SIG-M5 treated with dmso at 0.1 percent for 504 hours (cell line): ENCODE measurements at regions not wholly inside any gene's neighbourhood (a gene's known extent, or its start where the extent isn't known, plus 50 kb on each side); places are given as distances from the start of the nearest gene placed in this dataset.
"Not testable (repeated sequence)": the region's sequence is repeated elsewhere in the genome, so short reads cannot be mapped to it uniquely, and the experiment has no call there.

Source experiments
- DNase-seq: peaks from one replicate; lab custom pipeline; 2025; ENCODE audit not compliant: unreplicated experiment; lab: John Stamatoyannopoulos, UW

DNA sequence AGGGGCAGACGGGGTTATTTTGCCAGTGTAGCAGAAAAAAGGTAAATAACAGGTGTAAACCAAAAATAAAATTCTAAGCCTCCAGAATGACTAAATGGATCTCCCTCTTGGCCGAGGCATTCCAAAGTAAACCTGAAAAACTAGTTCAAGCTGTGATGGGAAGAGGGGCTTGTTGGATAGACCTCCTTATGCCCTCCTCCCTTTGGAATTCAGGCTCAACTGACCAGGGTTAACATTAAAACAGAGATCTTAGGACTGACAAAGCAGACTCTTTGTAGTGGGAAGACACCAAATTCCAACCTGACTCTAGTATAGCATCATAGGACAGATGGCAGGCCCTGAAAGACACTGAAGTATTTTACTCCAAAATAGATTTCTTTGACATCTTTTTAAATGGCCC, 113.8 kb upstream of the ITGB1 start:
- DNase-seq = no peak

GRCh38 chr10:33070101-33070500, 112.1 kb upstream of the ITGB1 start:
- DNase-seq = no peak

DNA sequence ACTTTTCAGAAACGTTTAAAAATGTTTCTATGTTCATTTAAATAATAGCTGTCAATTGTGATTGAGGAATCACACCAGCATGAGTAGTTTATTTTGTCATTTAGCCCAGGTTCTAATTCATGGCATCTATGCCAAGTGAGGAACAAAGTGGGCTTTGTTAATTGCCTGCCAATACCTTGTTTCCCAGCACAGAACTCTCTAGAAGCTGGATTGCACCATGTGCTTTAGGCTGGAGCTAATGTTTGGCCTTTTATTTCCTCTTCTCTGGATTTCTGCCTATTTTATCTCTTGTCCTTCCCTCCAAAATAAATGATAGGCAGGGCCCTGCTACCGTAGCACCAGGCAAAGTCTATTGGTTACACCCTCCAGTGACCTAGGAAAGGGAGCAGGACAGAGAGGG, 109.9 kb upstream of the ITGB1 start:
- no peak for DNase-seq

- no peak for DNase-seq
Measured at GRCh38 chr10:33067481-33067880, 109.5 kb upstream of the ITGB1 start.

- no peak for DNase-seq
Measured at GRCh38 chr10:33066558-33067236, 108.7 kb upstream of the ITGB1 start.

DNA sequence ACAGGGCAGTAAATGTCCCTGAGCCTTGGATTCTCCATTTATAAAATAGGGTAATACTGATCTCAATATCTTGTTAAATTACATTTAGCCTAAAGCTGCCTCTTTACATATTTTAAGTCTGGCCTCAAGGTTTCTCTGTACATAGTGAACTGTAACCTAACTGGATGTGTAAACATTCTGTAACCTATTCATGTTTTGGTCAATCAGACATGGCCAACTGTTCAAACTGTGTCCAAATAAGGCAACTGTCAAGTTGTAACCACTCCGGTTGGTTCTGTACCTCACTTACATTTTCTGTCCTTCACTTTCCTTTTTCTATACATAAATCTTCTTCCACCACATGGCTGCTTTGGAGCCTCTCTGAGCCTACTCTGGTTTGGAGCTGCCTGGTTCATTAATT, 107.1 kb upstream of the ITGB1 start:
- no peak for DNase-seq

- no peak for DNase-seq
Measured at GRCh38 chr10:33064706-33065105, 106.7 kb upstream of the ITGB1 start.

DNA sequence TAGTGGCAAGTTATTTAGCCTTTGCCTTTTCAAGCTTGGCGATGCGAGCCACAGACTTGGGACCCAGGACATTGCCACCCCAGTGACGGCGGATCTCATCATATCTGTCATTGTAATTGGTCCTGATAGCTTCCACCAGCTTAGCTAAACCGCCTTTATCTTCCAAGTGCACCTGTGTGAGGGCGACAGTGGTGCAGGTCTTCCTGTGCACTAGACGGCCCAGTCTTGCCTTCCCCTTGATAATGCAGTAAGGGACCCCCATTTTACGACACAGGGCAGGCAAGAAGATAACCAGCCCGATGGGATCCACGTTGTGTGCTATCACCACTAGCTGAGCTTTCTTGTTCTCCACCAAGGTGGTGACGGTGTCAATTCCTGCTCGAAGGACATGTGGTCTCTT, 99.6 kb upstream of the ITGB1 start:
- no peak for DNase-seq

GRCh38 chr10:33056828-33057596, 99.0 kb upstream of the ITGB1 start:
- DNase-seq = no peak

DNA sequence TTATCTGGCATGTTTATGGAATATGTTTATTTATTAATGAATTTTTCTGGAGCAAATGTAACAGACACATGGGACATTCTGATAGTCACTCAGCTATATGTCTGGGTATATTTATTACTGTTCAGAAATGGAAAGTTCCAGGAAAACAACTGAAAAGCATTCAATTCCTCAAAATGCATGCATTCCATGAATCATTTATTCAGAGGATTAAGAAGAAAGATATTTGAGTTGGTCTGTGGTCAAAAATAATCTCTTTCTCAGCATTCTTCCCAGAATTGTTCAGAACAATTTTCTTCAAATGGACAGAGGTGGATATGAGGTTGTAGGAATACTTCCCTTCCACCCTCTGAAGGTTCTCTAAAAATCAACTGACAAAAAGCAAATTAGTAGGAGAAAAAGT, 97.6 kb upstream of the ITGB1 start:
- no peak for DNase-seq

DNA sequence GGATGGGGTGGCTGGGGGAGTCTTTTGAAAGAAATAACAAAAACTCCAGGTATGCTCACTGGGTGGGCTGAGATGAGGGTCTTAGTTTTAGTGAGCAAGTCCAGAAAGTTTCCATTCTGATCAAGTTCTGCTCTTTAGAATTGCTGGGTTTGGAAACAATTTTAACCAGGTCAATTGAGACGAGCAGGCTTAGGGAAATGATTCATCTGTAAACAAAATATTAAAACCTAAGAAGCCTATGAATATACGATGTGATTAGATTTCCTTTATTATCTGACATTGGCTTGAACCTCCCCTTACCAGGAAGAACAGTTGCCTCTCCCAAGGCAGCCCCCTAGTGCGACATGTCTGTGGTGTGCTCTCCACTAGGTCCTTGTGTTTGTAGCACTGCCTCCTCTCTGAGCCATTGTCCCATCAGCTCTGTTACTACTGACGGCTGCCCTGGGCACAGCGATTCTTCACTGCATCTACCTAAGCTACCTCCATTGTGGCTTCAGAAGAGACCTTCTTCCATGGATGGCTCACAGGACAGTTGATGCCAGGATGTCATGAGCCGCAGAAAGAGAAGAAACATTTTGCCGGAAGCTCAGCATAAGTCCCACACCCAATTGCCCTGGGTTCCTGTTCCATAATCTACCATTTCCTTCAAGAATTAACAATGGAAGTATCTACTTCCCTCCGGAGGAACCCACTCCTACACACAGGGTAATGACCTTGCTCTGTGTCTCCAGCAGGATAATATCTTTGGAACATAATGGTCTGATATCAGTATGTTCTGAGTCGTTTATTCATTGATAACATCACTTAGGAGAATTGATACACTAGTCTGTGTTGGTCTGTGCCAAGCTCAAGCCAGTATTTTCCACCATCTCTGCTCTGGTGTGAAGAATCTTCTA, 95.1 kb upstream of the ITGB1 start:
- no peak for DNase-seq

DNA sequence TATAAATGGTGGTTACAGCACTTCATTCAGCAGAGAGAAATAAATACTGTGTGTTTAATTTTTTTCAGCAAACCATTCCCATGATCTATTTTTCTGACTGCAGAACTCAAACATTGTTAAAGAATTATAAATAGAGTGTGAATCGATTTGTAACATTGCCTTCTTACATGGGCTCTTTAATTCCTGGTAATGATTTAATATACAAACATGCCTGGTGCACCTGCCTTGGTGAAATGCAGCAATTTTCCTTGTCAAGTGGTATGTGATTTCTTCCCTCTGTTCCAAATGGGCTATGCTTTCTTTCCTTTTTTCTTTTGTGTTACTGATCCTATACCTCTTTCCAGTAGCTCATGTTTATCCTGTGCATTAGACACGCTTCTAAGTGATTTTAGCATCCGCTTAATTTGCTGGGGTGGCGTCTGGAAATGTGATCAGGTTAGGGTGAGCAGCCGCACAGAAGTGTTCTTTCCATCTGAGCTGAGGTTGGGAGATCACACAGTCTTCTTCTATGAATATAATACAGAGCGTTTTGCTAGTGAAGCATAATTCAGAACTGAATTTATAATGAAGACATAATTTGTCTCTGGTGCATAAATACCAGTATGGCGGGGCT, 94.3 kb upstream of the ITGB1 start:
- DNase-seq = no peak

DNA sequence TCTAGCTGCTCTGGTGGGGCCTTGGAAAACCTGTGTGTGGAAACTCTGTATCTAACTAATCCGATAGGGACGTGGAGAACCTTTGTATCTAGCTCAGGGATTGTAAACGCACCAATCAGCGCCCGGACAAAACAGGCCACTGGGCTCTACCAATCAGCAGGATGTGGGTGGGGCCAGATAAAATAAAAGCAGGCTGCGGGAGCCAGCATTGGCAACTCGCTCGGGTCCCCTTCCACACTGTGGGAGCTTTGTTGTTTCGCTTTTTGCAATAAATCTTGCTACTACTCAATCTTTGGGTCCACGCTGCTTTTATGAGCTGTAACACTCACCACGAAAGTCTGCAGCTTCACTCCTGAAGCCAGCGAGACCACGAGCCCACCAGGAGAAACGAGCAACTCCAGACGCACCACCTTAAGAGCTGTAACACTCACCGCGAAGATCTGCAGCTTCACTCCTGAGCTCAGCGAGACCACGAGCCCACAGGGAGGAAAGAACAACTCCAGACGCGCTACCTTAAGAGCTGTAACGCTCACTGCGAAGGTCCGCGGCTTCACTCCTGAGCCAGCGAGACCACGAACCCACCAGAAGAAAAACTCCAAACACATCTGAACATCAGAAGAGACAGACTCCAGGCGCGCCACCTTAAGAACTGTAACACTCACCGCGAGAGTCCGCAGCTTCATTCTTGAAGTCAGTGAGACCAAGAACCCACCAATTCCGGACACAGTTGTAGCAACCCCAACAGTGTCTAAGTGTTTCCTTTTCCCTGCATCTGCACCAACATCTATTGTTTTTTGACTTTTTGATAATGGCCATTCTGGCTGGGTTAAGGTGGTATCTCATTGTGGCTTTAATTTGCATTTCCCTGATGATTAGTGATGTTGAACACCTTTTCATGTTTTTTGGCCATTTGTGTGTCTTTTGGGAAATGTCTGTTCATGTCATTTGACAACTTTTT, 92.2 kb upstream of the ITGB1 start:
- not testable (repeated sequence) for DNase-seq

DNA sequence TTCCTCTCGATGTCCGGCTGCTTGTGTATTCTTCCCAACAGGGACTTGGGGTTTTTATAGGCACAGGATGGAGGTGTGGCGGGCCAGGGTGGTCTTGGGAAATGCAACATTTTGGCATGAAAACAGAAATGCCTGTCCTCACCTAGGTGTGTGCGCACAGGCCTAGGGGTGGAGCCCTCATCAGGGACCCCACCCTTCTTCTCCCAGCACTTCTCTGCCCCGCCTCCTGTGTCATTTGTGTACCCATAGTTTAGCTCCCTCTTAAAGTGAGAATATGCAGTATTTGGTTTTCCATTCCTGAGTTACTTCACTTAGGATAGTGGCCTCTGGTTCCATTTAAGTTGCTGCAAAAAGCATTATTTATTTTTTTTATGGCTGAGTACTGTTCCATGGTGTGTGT, 90.2 kb upstream of the ITGB1 start:
- no peak for DNase-seq

DNA sequence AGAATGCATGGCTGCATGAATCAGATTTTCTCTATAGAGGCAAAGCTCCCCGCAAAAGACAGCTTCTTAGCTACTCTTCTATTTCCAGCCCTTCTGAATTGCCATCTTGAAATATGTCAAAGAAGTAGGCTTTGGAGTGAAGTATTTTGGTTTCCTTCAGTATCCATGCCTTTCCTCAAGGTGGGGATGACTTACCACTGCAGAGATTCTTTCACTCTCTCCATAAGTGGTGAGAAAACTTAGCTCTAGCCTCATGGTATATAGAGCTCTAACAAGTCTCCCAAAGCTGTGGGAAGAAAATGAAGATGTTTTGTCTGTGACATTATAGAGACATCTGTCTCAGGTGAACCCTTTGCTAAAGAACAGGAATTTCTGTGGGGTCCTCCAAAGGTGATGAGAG, 89.6 kb upstream of the ITGB1 start:
- no peak for DNase-seq

GRCh38 chr10:33046792-33047191, 88.8 kb upstream of the ITGB1 start:
- no peak for DNase-seq

DNA sequence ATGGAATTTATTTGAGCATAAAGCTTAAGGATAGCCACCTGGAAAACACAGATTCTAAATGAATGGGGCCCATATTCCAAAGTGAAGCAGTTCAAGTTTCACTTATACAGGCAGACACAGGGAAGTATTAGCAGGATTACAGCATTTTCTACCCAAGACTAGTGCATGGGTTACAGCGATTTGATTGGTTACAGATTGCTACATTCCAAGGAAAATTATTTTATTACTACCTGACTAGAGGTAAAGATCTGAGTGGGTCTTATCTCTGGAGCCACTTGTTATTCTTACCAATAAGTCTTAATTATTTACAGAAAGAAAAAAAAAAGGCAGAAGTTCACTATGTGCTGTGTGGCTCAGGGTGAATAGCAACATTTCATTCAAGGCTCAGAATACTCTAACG, 87.4 kb upstream of the ITGB1 start:
- DNase-seq = no peak

GRCh38 chr10:33042565-33042964, 84.5 kb upstream of the ITGB1 start:
- DNase-seq = no peak

DNA sequence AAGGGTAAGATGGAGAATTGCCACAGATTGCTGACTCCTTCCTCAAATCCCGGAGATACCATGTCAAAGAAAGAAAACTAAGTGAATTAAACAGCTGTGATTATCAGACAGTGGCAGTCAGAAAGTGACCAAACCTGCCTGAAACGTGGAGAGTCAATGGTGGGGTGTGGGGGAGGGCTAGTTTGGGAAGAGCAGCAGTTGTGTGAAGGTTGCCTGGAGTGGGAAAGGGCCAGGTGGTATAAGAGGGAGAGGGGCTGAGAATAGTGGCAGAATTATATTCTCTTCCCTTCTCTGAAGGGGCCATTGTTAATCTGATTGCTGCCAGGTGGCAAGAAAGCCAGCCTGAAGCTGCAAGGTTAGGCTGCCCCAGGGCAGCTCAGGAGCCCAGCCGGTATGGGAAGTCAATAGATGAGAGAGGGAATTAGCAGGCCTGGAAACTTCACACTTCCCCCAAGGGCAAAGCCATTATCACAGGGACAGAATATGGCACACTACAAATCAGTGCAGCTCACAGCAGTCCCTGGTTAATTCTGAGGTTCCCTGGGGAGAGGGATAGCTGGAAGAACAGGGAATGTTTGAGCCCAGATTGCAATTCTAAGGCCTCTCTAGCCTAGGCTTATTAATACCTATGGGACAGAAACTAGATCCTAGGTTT, 83.9 kb upstream of the ITGB1 start:
- DNase-seq = no peak

DNA sequence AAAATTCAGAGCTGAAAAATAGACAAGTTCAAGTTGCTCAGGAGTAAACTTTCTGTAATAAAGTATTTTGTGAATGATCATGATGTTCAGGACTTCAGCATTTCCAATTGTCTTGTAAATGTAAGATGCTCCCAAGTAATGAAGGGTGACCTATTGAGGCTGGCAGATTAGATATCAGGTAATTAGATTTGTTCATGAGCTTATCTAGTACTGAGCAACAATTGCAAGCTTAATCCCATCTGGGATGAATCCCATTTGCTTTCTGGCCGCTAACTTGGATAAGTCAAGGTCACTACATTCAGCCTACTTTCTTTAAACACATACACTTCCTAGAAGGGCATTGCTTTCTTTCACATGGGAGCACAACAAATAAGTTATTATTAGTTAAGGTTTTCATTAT, 82.4 kb upstream of the ITGB1 start:
- no peak for DNase-seq
